H9 (cell line): ENCODE measurements at regions not wholly inside any gene's neighbourhood (a gene's known extent, or its start where the extent isn't known, plus 50 kb on each side); places are given as distances from the start of the nearest gene placed in this dataset.

Experiments
- DNase-seq: peaks from one replicate; pipeline ENCODE4 v3.0.0-alpha.2; 2017
- H2AFZ ChIP-seq: one replicate; pipeline ENCODE4 v1.6.1; 2013; ENCODE audit warnings: mild to moderate bottlenecking, low read length, control low read depth, moderate library complexity
- H2AK5ac ChIP-seq: 2 replicates; pipeline ENCODE4 v1.6.1; 2013; ENCODE audit warnings: low read length, control low read depth, mixed read lengths; ENCODE audit not compliant: insufficient read length
- H2BK120ac ChIP-seq: one replicate; pipeline ENCODE4 v1.6.1; 2013; ENCODE audit warnings: low read depth, mild to moderate bottlenecking, low read length, control low read depth, inconsistent platforms; ENCODE audit not compliant: poor library complexity, severe bottlenecking
- H2BK12ac ChIP-seq: 2 replicates; pipeline ENCODE4 v1.6.1; 2013; ENCODE audit warnings: low read length, control low read depth, mixed read lengths, low read depth; ENCODE audit not compliant: insufficient read length
- H2BK15ac ChIP-seq: 2 replicates; pipeline ENCODE4 v1.6.1; 2013; ENCODE audit warnings: low read depth, low read length, control low read depth
- H2BK20ac ChIP-seq: one replicate; pipeline ENCODE4 v1.6.1; 2013; ENCODE audit warnings: low read depth, mild to moderate bottlenecking, low read length, control low read depth, inconsistent platforms; ENCODE audit not compliant: poor library complexity, severe bottlenecking
- H2BK5ac ChIP-seq: 2 replicates; pipeline ENCODE4 v1.6.1; 2013; ENCODE audit warnings: low read length, control low read depth, mixed read lengths; ENCODE audit not compliant: insufficient read length
- H3K14ac ChIP-seq: 2 replicates; pipeline ENCODE4 v1.6.1; 2013; ENCODE audit warnings: low read length, control low read depth; ENCODE audit not compliant: insufficient read depth
- H3K18ac ChIP-seq: 2 replicates; pipeline ENCODE4 v1.6.1; 2013; ENCODE audit warnings: low read depth, mild to moderate bottlenecking, mixed read lengths, low read length, control low read depth; ENCODE audit not compliant: insufficient read length
- H3K23ac ChIP-seq: 2 replicates; pipeline ENCODE4 v1.6.1; 2013; ENCODE audit warnings: low read length, control low read depth, mixed read lengths, low read depth; ENCODE audit not compliant: insufficient read length
- H3K23me2 ChIP-seq: 2 replicates; pipeline ENCODE4 v1.6.1; 2013; ENCODE audit warnings: low read depth, mild to moderate bottlenecking, mixed read lengths, low read length, control low read depth; ENCODE audit not compliant: insufficient read length, poor library complexity, severe bottlenecking
- H3K27ac ChIP-seq: 2 replicates; pipeline ENCODE4 v1.5.1; 2013; ENCODE audit warnings: low read length, control low read depth, mixed read lengths, low read depth; ENCODE audit not compliant: insufficient read length
- H3K27me3 ChIP-seq: 2 replicates; pipeline ENCODE4 v1.6.1; 2013; ENCODE audit warnings: low read length, control low read depth, inconsistent platforms; ENCODE audit not compliant: insufficient read depth
- H3K4ac ChIP-seq: 2 replicates; pipeline ENCODE4 v1.6.1; 2013; ENCODE audit warnings: low read depth, mild to moderate bottlenecking, control low read depth, inconsistent platforms, low read length, moderate library complexity
- H3K4me1 ChIP-seq: 2 replicates; pipeline ENCODE4 v1.6.1; 2013; ENCODE audit warnings: low read length, control low read depth, inconsistent platforms; ENCODE audit not compliant: insufficient read depth
- H3K4me2 ChIP-seq: 2 replicates; pipeline ENCODE4 v1.6.1; 2013; ENCODE audit warnings: low read length, control low read depth, mixed read lengths; ENCODE audit not compliant: insufficient read length, insufficient read depth
- H3K56ac ChIP-seq: 2 replicates; pipeline ENCODE4 v1.6.1; 2013; ENCODE audit warnings: low read depth, mild to moderate bottlenecking, mixed read lengths, low read length, control low read depth; ENCODE audit not compliant: insufficient read length
- H3K79me1 ChIP-seq: 2 replicates; pipeline ENCODE4 v1.6.1; 2013; ENCODE audit warnings: low read depth, mild to moderate bottlenecking, moderate library complexity, low read length, control low read depth, inconsistent platforms; ENCODE audit not compliant: insufficient read depth, poor library complexity, severe bottlenecking
- H3K79me2 ChIP-seq: 2 replicates; pipeline ENCODE4 v1.6.1; 2013; ENCODE audit warnings: low read length, control low read depth, inconsistent platforms; ENCODE audit not compliant: insufficient read depth
- H3K9ac ChIP-seq: 2 replicates; pipeline ENCODE4 v1.6.1; 2013; ENCODE audit warnings: low read length, control low read depth, mixed read lengths; ENCODE audit not compliant: insufficient read length; ENCODE audit errors: extremely low read depth
- H3K9me3 ChIP-seq: one replicate; pipeline ENCODE4 v1.6.1; 2013; ENCODE audit warnings: low read depth, low read length, inconsistent platforms; ENCODE audit not compliant: control insufficient read depth
- H3T11ph ChIP-seq: one replicate; pipeline ENCODE4 v1.6.1; 2013; ENCODE audit warnings: mild to moderate bottlenecking, low read length, control low read depth, inconsistent platforms
- H4K20me1 ChIP-seq: one replicate; pipeline ENCODE4 v1.6.1; 2013; ENCODE audit not compliant: control insufficient read depth, insufficient read length, insufficient read depth
- H4K5ac ChIP-seq: 2 replicates; pipeline ENCODE4 v1.6.1; 2013; ENCODE audit warnings: low read depth, mild to moderate bottlenecking, mixed read lengths, low read length, control low read depth; ENCODE audit not compliant: insufficient read length
- H4K8ac ChIP-seq: replicated peaks from 2 replicates; pipeline ENCODE4 v1.6.1; 2013; ENCODE audit warnings: low read length, control low read depth, mixed read lengths, low read depth; ENCODE audit not compliant: insufficient read length
- H4K91ac ChIP-seq: 2 replicates; pipeline ENCODE4 v1.6.1; 2013; ENCODE audit warnings: low read depth, mild to moderate bottlenecking, moderate library complexity, mixed read lengths, low read length, control low read depth; ENCODE audit not compliant: insufficient read length
- H3K27ac Mint-ChIP-seq, 3 experiments: 2 replicates in 2 of 3; 3 replicates in 1 of 3; pipeline ENCODE4 v1.8.0; 2020 to 2021; ENCODE audit warnings: mixed read lengths in 3 of 3, mild to moderate bottlenecking in 1 of 3, moderate library complexity in 1 of 3
- H3K27me3 Mint-ChIP-seq: 2 replicates; pipeline ENCODE4 v1.8.0; 2021; ENCODE audit warnings: low read depth, mild to moderate bottlenecking, moderate library complexity, mixed read lengths
- H3K36me3 Mint-ChIP-seq, 3 experiments: 2 replicates in 2 of 3; 3 replicates in 1 of 3; pipeline ENCODE4 v1.8.0; 2020 to 2021; ENCODE audit warnings: low read depth in 3 of 3, mixed read lengths in 3 of 3; ENCODE audit not compliant: insufficient read depth in 1 of 3
- H3K4me1 Mint-ChIP-seq, 2 experiments: 2 replicates each; pipeline ENCODE4 v1.8.0; 2020; ENCODE audit warnings: mixed read lengths in 2 of 2
- H3K4me3 Mint-ChIP-seq, 2 experiments: 2 replicates in 1 of 2; 3 replicates in 1 of 2; pipeline ENCODE4 v1.8.0; 2020 to 2021; ENCODE audit warnings: mild to moderate bottlenecking in 2 of 2, mixed read lengths in 2 of 2, moderate library complexity in 1 of 2
- H3K9me3 Mint-ChIP-seq, 2 experiments: 2 replicates in 1 of 2; 3 replicates in 1 of 2; pipeline ENCODE4 v1.8.0; 2020; ENCODE audit warnings: mild to moderate bottlenecking in 2 of 2, mixed read lengths in 2 of 2, moderate library complexity in 1 of 2
- CTCF ChIP-seq: fragments of 200-600 bp; sonication (generic); conservative IDR thresholded peaks from 3 replicates; pipeline ENCODE4 v1.8.0; 2021; ENCODE audit warnings: antibody characterized with exemption, mild to moderate bottlenecking
- WGBS: extraction: QIAGEN DNeasy Blood & Tissue Kit; methylation state at CpG from one replicate; pipeline ENCODE4 v1.1.7; 2013; ENCODE audit warnings: missing lambda C conversion rate, low lambda C conversion rate, mixed read lengths; ENCODE audit not compliant: insufficient read length; ENCODE audit errors: extremely low coverage; 5-methylcytosine and 5-hydroxymethylcytosine counted together

- H3K4me1 Mint-ChIP-seq, result no peaks in the 10 kb centered on the region
- no peak overlapping the region for H2BK5ac ChIP-seq
- no peak overlapping the region for H3K4me2 ChIP-seq
- no peaks in the 10 kb centered on the region for H3K23me2 ChIP-seq
- H3K23ac ChIP-seq, result no peak overlapping the region
- DNase-seq, result no peak
- H3K4me3 Mint-ChIP-seq, result no peak overlapping the region
- no peak overlapping the region for H4K8ac ChIP-seq
- H2BK12ac ChIP-seq, result no peak overlapping the region
- no peak overlapping the region for H3K56ac ChIP-seq
- peaks cover 10% of the 10 kb centered on the region; the same call in 1 of the 2 replicates for H3K27me3 Mint-ChIP-seq
- no peaks in the 10 kb centered on the region for H3K79me1 ChIP-seq
- no peak overlapping the region for H2AFZ ChIP-seq
- H4K20me1 ChIP-seq, result no peaks in the 10 kb centered on the region
- H3K9me3 ChIP-seq, result no peaks in the 10 kb centered on the region
- no peak overlapping the region for H3K14ac ChIP-seq
- no peak overlapping the region for H2AK5ac ChIP-seq
- no peak overlapping the region for H2BK20ac ChIP-seq
- H3K4ac ChIP-seq, result no peak overlapping the region
- no peak overlapping the region for H3K27ac ChIP-seq
- H3K9ac ChIP-seq, result no peak overlapping the region
- no CpG with 5 or more reads among the region's 13 CpGs for WGBS
- no peak for TF ChIP-seq CTCF
- no peaks in the 10 kb centered on the region for H3K79me2 ChIP-seq
- no peak overlapping the region for H3T11ph ChIP-seq
- no peak overlapping the region for H3K18ac ChIP-seq
- H3K9me3 Mint-ChIP-seq, result no peaks in the 10 kb centered on the region
- H4K91ac ChIP-seq, result no peak overlapping the region
- H2BK120ac ChIP-seq, result no peak overlapping the region
- no peaks in the 10 kb centered on the region for H3K27me3 ChIP-seq
- no peak overlapping the region for H3K27ac Mint-ChIP-seq
- H2BK15ac ChIP-seq, result no peak overlapping the region
- H3K4me1 ChIP-seq, result no peaks in the 10 kb centered on the region
- H4K5ac ChIP-seq, result no peak overlapping the region
- peaks cover 0 to 5% (median 0%) of the 10 kb centered on the region in 3 experiments; a peak in 1 of 7 replicates for H3K36me3 Mint-ChIP-seq
These were observed 315.6 kb upstream of the SALL3 start for GRCh38 chr18:78664048-78664447.
